T-helper 1 cell treated with Interleukin-12 subunit alpha and Interleukin-12 subunit beta and Interleukin-4 antibody, amounts not matched to agents 30 μg/mL and 1 μg/mL, for 36 hours (primary cell): ENCODE measurements at regions not wholly inside any gene's neighbourhood (a gene's known extent, or its start where the extent isn't known, plus 50 kb on each side); places are given as distances from the start of the nearest gene placed in this dataset.

Experiments
- H3K27ac Mint-ChIP-seq: one replicate; pipeline ENCODE4 v1.8.0; 2021; ENCODE audit warnings: mild to moderate bottlenecking, mixed read lengths
- H3K27me3 Mint-ChIP-seq: one replicate; pipeline ENCODE4 v1.8.0; 2021; ENCODE audit warnings: low read depth, mixed read lengths
- H3K36me3 Mint-ChIP-seq: one replicate; pipeline ENCODE4 v1.8.0; 2021; ENCODE audit warnings: low read depth, mixed read lengths
- H3K4me1 Mint-ChIP-seq: one replicate; pipeline ENCODE4 v1.8.0; 2021; ENCODE audit warnings: low read depth, mixed read lengths
- H3K4me3 Mint-ChIP-seq: one replicate; pipeline ENCODE4 v1.8.0; 2021; ENCODE audit warnings: mild to moderate bottlenecking, moderate library complexity, mixed read lengths
- H3K9me3 Mint-ChIP-seq: one replicate; pipeline ENCODE4 v1.8.0; 2021; ENCODE audit warnings: mixed read lengths

DNA sequence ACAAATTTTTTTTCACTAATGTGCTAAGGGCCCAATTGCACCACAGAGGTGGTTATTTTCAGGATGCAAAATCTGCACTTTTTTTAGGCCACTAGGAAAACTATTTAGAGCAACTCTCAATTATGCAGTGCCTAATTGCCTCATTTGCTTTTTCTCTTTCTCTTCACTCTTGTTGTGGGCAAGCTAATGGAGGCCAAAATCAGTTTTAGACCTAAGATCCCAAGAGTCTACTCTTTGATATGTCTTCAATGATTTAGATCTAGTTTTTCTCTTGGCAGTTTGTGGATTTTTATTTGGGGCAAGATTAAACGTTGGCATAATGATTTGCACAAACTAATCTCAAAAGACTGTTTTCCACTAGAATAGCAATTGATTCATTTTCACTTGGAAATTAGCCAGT is 1996.9 kb downstream of the LRRC4C start:
- H3K4me3 Mint-ChIP-seq: no peak overlapping the region
- H3K36me3 Mint-ChIP-seq: no peaks in the 10 kb centered on the region
- H3K27ac Mint-ChIP-seq: no peak overlapping the region
- H3K27me3 Mint-ChIP-seq: no peaks in the 10 kb centered on the region
- no peaks in the 10 kb centered on the region for H3K4me1 Mint-ChIP-seq
- H3K9me3 Mint-ChIP-seq: peaks cover 8% of the 10 kb centered on the region

- H3K27ac Mint-ChIP-seq: no peak overlapping the region
- H3K27me3 Mint-ChIP-seq: no peaks in the 10 kb centered on the region
- H3K9me3 Mint-ChIP-seq: peaks cover 8% of the 10 kb centered on the region
- H3K4me1 Mint-ChIP-seq: no peaks in the 10 kb centered on the region
- H3K36me3 Mint-ChIP-seq: no peaks in the 10 kb centered on the region
- H3K4me3 Mint-ChIP-seq: no peak overlapping the region
These were observed 1998.4 kb downstream of the LRRC4C start for GRCh38 chr11:39461066-39461465.

DNA sequence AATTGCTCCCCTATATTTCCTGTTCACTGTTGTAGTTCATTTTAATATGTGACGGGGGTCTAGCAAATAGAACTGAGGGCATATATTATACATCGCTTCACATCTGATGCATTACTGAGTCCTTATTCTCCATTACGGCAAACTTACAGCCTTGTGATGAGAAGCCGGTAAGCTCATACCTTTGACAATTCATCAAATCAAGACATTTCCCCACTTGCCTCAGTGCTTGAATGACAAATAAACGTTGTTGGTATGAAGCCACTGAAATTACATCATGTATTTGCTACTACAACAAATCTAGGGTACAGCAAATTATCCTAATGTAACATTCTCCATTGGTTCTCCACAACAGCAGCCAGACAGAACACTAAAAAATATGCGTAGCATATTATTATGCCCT is 1999.8 kb downstream of the LRRC4C start:
- H3K27ac Mint-ChIP-seq: no peak overlapping the region
- no peaks in the 10 kb centered on the region for H3K36me3 Mint-ChIP-seq
- H3K9me3 Mint-ChIP-seq: peaks cover 8% of the 10 kb centered on the region
- no peaks in the 10 kb centered on the region for H3K27me3 Mint-ChIP-seq
- H3K4me3 Mint-ChIP-seq: no peak overlapping the region
- H3K4me1 Mint-ChIP-seq: no peaks in the 10 kb centered on the region

- Mint-ChIP-seq H3K27ac (no peak overlapping the region), H3K9me3 (peaks cover 8% of the 10 kb centered on the region), H3K27me3 (no peaks in the 10 kb centered on the region), H3K4me1 (no peaks in the 10 kb centered on the region), H3K36me3 (no peaks in the 10 kb centered on the region), H3K4me3 (no peak overlapping the region)
These were observed 2001.0 kb downstream of the LRRC4C start for GRCh38 chr11:39458481-39458880.

DNA sequence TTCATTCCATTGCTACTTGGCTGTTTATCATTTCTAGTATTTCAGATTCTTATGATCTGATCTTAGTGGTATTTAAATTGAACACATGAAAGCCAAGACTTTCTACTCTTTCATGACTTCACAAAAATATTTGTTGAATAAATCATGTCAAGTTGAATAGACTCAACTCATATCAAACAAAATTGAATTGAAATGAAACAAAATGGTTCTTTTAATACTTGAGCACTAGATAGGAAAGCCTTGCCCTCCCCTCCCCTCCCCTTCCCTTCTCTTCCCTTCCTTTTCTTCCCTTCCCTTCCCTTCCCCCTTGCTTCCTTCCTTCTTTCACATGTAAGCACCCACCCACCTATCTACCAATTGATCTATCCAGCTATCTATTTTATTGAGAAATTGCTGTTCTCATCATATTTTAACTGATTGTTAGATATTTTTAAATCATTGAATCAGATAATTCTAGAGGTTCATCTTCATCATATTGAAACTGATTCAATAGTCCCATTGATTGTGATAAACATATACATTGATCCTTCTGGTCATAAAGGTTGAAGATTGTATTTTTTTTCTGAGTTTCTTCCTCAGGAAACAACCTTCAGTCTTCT is 2015.9 kb downstream of the LRRC4C start:
- H3K36me3 Mint-ChIP-seq: no peaks in the 10 kb centered on the region
- no peaks in the 10 kb centered on the region for H3K4me1 Mint-ChIP-seq
- peaks cover 25% of the 10 kb centered on the region for H3K9me3 Mint-ChIP-seq
- no peak overlapping the region for H3K4me3 Mint-ChIP-seq
- no peaks in the 10 kb centered on the region for H3K27me3 Mint-ChIP-seq
- H3K27ac Mint-ChIP-seq: no peak overlapping the region

GRCh38 chr11:39442177-39442576 is 2017.3 kb downstream of the LRRC4C start:
- H3K9me3 Mint-ChIP-seq: peaks cover 23% of the 10 kb centered on the region
- no peaks in the 10 kb centered on the region for H3K27me3 Mint-ChIP-seq
- H3K4me3 Mint-ChIP-seq: no peak overlapping the region
- no peak overlapping the region for H3K27ac Mint-ChIP-seq
- H3K36me3 Mint-ChIP-seq: no peaks in the 10 kb centered on the region
- no peaks in the 10 kb centered on the region for H3K4me1 Mint-ChIP-seq

- Mint-ChIP-seq H3K27ac (no peak overlapping the region), H3K9me3 (peaks cover 14% of the 10 kb centered on the region), H3K27me3 (no peaks in the 10 kb centered on the region), H3K4me1 (no peaks in the 10 kb centered on the region), H3K4me3 (no peak overlapping the region), H3K36me3 (no peaks in the 10 kb centered on the region)
These were observed 2023.8 kb downstream of the LRRC4C start for GRCh38 chr11:39435641-39436040.

DNA sequence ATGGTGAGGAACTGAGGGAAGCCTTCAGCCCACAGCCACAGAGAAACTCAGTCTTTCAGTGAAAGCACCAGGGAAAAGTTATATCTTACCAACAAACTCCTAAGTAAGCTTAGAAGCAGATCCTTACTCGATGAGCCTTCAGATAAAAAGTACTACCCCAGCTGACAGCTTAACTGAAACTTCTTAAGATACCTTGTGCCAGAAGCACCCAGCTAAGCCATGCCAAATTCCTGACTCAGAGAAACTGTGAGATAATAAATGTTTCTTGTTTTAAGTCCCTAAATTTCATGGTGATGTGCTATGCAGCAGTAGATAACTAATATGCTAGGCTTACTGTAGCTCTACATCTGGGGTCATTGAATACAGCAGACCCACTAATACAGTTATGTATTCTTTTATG is 2025.0 kb downstream of the LRRC4C start:
- Mint-ChIP-seq H3K27ac (no peak overlapping the region), H3K27me3 (no peaks in the 10 kb centered on the region), H3K36me3 (no peaks in the 10 kb centered on the region), H3K4me3 (no peak overlapping the region), H3K9me3 (peaks cover 12% of the 10 kb centered on the region), H3K4me1 (no peaks in the 10 kb centered on the region)

DNA sequence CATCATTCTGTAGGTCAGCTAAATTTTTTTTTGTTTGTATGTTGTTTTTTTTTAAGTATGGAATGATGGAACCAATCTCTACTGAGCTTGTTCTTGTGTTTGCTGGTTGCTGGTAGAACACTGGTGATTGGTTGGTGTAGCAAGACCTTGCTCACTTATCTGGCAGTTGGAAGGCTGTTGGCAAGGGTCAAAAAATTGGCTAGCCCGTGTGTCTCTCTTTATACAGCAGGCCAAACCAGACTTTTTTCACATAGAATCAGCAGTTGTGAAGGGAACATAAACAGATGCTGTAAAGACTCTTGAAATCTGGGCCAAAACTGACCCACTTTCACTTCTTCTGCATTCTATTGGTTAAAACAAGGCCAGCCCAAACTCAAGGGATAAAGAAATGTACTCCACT is 2026.5 kb downstream of the LRRC4C start:
- Mint-ChIP-seq H3K4me3 (no peak overlapping the region), H3K27me3 (no peaks in the 10 kb centered on the region), H3K36me3 (no peaks in the 10 kb centered on the region), H3K4me1 (no peaks in the 10 kb centered on the region), H3K27ac (no peak overlapping the region), H3K9me3 (peaks cover 12% of the 10 kb centered on the region)

- no peaks in the 10 kb centered on the region for H3K27me3 Mint-ChIP-seq
- H3K36me3 Mint-ChIP-seq: no peaks in the 10 kb centered on the region
- H3K9me3 Mint-ChIP-seq: peaks cover 8% of the 10 kb centered on the region
- H3K4me1 Mint-ChIP-seq: no peaks in the 10 kb centered on the region
- H3K27ac Mint-ChIP-seq: no peak overlapping the region
- no peak overlapping the region for H3K4me3 Mint-ChIP-seq
These were observed 2034.2 kb downstream of the LRRC4C start for GRCh38 chr11:39425226-39425625.

DNA sequence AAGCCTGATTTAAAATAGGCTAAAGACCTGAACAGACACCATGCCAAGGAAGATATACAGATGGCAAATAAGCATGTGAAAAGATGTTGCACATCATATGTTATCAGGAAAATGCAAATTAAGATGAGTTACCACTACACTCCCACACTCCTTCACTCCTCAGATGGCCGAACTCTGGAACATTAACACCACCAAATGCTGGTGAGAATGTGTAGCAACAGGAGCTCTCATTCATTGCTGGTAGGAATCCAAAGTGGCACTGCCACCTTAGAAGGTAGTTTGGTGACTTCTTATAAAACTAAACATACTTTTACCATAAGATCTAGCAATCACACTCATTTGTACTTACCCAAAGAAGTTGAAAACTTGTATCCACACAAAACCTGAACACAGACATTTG is 2047.3 kb downstream of the LRRC4C start:
- Mint-ChIP-seq H3K4me1 (no peaks in the 10 kb centered on the region), H3K27ac (no peak overlapping the region), H3K4me3 (no peak overlapping the region), H3K9me3 (peaks cover 8% of the 10 kb centered on the region), H3K36me3 (no peaks in the 10 kb centered on the region), H3K27me3 (no peaks in the 10 kb centered on the region)

DNA sequence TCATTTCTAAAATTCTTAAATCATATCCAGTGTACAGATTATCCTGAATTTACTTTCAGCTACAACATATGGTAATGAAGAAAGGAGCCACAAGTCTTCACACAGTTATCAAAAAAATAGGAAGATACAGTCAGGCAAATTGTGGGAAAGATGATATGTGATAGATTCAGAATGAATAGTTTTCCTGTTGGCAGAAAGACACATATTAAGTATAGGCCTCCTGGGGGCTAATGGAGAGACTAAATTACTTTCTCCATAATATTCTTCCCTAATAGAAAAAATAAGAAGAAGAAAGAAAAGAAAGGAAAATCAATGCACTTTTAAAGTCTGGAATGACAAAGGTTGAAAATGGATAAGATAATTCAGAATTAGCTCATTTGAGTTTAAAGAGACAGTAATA is 2073.5 kb downstream of the LRRC4C start:
- Mint-ChIP-seq H3K27me3 (no peaks in the 10 kb centered on the region), H3K36me3 (no peaks in the 10 kb centered on the region), H3K4me1 (no peaks in the 10 kb centered on the region), H3K4me3 (no peak overlapping the region), H3K27ac (no peak overlapping the region), H3K9me3 (peaks cover 10% of the 10 kb centered on the region)

- no peaks in the 10 kb centered on the region for H3K9me3 Mint-ChIP-seq
- peaks cover 5% of the 10 kb centered on the region for H3K4me1 Mint-ChIP-seq
- no peaks in the 10 kb centered on the region for H3K27me3 Mint-ChIP-seq
- H3K4me3 Mint-ChIP-seq: no peak overlapping the region
- no peaks in the 10 kb centered on the region for H3K36me3 Mint-ChIP-seq
- H3K27ac Mint-ChIP-seq: no peak overlapping the region
These were observed 2084.3 kb downstream of the LRRC4C start for GRCh38 chr11:39374963-39375698.

- no peak overlapping the region for H3K27ac Mint-ChIP-seq
- H3K27me3 Mint-ChIP-seq: no peaks in the 10 kb centered on the region
- no peak overlapping the region for H3K4me3 Mint-ChIP-seq
These were observed 2091.9 kb downstream of the LRRC4C start for GRCh38 chr11:39367534-39367933.

DNA sequence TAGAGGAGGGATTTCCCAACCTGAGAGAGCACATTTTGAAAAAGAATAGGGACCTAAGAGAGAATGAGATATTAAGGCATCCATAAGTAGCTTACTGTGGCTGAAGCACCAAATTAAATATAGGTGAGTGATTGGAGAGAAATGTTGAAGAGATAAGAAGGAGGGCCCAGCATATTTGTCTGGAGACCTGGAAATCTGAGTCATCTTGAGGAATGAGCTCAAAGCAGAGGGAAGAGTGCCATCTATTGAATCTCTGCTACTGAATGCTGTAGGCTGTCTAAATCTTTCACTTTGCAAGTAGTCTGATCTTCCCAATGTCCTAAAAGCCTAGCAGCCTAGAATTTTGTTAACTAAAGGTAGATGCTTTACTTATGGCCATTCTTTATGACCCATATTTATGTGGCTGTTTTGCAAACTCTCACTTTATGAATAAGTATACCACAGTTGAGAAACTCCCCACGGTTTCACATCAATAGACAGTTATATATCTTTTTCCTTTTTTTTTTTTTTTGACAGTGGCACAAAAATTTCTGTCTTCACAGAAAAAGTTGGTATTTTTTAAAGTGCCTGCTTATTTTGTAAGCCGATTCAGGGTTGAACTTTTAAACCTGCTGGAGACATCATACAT is 2093.5 kb downstream of the LRRC4C start:
- H3K27ac Mint-ChIP-seq: no peak overlapping the region

More at GRCh38 chr11:39367534-39367933, 2091.9 kb downstream of the LRRC4C start:
- no peaks in the 10 kb centered on the region for H3K36me3 Mint-ChIP-seq
- no peaks in the 10 kb centered on the region for H3K9me3 Mint-ChIP-seq
- H3K4me1 Mint-ChIP-seq: peaks cover 13% of the 10 kb centered on the region

More for the DNA sequence above, 2093.5 kb downstream of the LRRC4C start:
- Mint-ChIP-seq H3K4me3 (no peak overlapping the region), H3K36me3 (no peaks in the 10 kb centered on the region), H3K9me3 (no peaks in the 10 kb centered on the region), H3K27me3 (no peaks in the 10 kb centered on the region), H3K4me1 (peaks cover 11% of the 10 kb centered on the region)
